Neuronal stem cell (in vitro differentiated cells): ENCODE measurements at regions not wholly inside any gene's neighbourhood (a gene's known extent, or its start where the extent isn't known, plus 50 kb on each side); places are given as distances from the start of the nearest gene placed in this dataset.

ENCODE experiments used
- DNase-seq: peaks from one replicate; pipeline ENCODE4 v3.0.0-alpha.2; 2013; ENCODE audit warnings: low spot score
- H2AFZ ChIP-seq: one replicate; pipeline ENCODE4 v1.6.1; 2013; ENCODE audit warnings: mild to moderate bottlenecking, low read length, inconsistent platforms
- H2AK5ac ChIP-seq: 2 replicates; pipeline ENCODE4 v1.6.1; 2013; ENCODE audit warnings: low read depth, mild to moderate bottlenecking, inconsistent platforms, low read length, moderate library complexity, mixed read lengths
- H2BK120ac ChIP-seq: 2 replicates; pipeline ENCODE4 v1.6.1; 2013; ENCODE audit warnings: low read depth, mild to moderate bottlenecking, inconsistent platforms, low read length, moderate library complexity, mixed read lengths
- H2BK12ac ChIP-seq: one replicate; pipeline ENCODE4 v1.6.1; 2013; ENCODE audit warnings: low read length, inconsistent platforms
- H2BK15ac ChIP-seq: 2 replicates; pipeline ENCODE4 v1.6.1; 2013; ENCODE audit warnings: mild to moderate bottlenecking, low read length, inconsistent platforms, mixed read lengths
- H2BK5ac ChIP-seq: one replicate; pipeline ENCODE4 v1.6.1; 2013; ENCODE audit warnings: inconsistent platforms, mild to moderate bottlenecking, low read length, moderate library complexity
- H3K14ac ChIP-seq: one replicate; pipeline ENCODE4 v1.6.1; 2013; ENCODE audit warnings: low read length, inconsistent platforms
- H3K18ac ChIP-seq: 2 replicates; pipeline ENCODE4 v1.6.1; 2013; ENCODE audit warnings: low read length, inconsistent platforms
- H3K23ac ChIP-seq: 2 replicates; pipeline ENCODE4 v1.6.1; 2013; ENCODE audit warnings: low read depth, mild to moderate bottlenecking, mixed read lengths, low read length, inconsistent platforms; ENCODE audit not compliant: poor library complexity
- H3K27ac ChIP-seq: replicated peaks from 3 replicates; pipeline ENCODE4 v1.5.1; 2013; ENCODE audit warnings: low read length, inconsistent platforms
- H3K27me3 ChIP-seq, 3 experiments: 2 replicates each; pipeline ENCODE4 v1.6.1; 2013; ENCODE audit warnings: low read length in 3 of 3, mild to moderate bottlenecking in 2 of 3, inconsistent platforms in 1 of 3, low read depth in 1 of 3, mixed read lengths in 1 of 3, moderate library complexity in 1 of 3; ENCODE audit not compliant: control insufficient read depth in 3 of 3, insufficient read depth in 3 of 3
- H3K36me3 ChIP-seq, 2 donors: replicated peaks in 1 of 2; 2 replicates each; pipeline ENCODE4 v1.6.1; 2013; ENCODE audit warnings: low read length in 2 of 2; ENCODE audit not compliant: control insufficient read depth in 2 of 2, insufficient read depth in 2 of 2
- H3K4ac ChIP-seq: 2 replicates; pipeline ENCODE4 v1.6.1; 2013; ENCODE audit warnings: inconsistent platforms, mild to moderate bottlenecking, low read length, moderate library complexity
- H3K4me1 ChIP-seq, 2 donors: 1 replicate in 1 of 2; 2 replicates in 1 of 2; pipeline ENCODE4 v1.6.1; 2013; ENCODE audit warnings: low read length in 2 of 2, low read depth in 1 of 2; ENCODE audit not compliant: control insufficient read depth in 2 of 2, insufficient read depth in 1 of 2
- H3K4me2 ChIP-seq: one replicate; pipeline ENCODE4 v1.6.1; 2013; ENCODE audit warnings: mild to moderate bottlenecking, low read length, inconsistent platforms; ENCODE audit not compliant: insufficient read depth, poor library complexity, severe bottlenecking
- H3K4me3 ChIP-seq, 2 donors: 2 replicates each; pipeline ENCODE4 v1.5.1; 2013; ENCODE audit warnings: low read length in 2 of 2, mild to moderate bottlenecking in 2 of 2, inconsistent platforms in 1 of 2, moderate library complexity in 1 of 2
- H3K79me1 ChIP-seq: one replicate; pipeline ENCODE4 v1.6.1; 2013; ENCODE audit warnings: low read depth, mild to moderate bottlenecking, inconsistent platforms, low read length, moderate library complexity
- H3K9ac ChIP-seq: one replicate; pipeline ENCODE4 v1.6.1; 2013; ENCODE audit warnings: mild to moderate bottlenecking, low read depth, low read length, inconsistent platforms; ENCODE audit not compliant: poor library complexity
- H3K9me3 ChIP-seq, 2 donors: replicated peaks in 1 of 2; 2 replicates each; pipeline versions ENCODE3 to v1.6.1; 2013; ENCODE audit warnings: low read length in 2 of 2, mild to moderate bottlenecking in 2 of 2, inconsistent platforms in 1 of 2, low read depth in 1 of 2, mixed read lengths in 1 of 2, moderate library complexity in 1 of 2; ENCODE audit not compliant: control insufficient read depth in 2 of 2, insufficient read depth in 1 of 2
- H4K8ac ChIP-seq: one replicate; pipeline ENCODE4 v1.6.1; 2013; ENCODE audit warnings: low read depth, mild to moderate bottlenecking, inconsistent platforms, low read length, moderate library complexity
- H4K91ac ChIP-seq: one replicate; pipeline ENCODE4 v1.6.1; 2013; ENCODE audit warnings: low read length, low read depth, mild to moderate bottlenecking, inconsistent platforms; ENCODE audit not compliant: poor library complexity
- WGBS, 2 donors: extraction: QIAGEN DNeasy Blood & Tissue Kit; methylation state at CpG; one replicate each; pipeline ENCODE4 v1.1.7; 2013; ENCODE audit warnings: missing lambda C conversion rate in 2 of 2, mixed read lengths in 1 of 2; ENCODE audit not compliant: insufficient read length in 2 of 2, insufficient replicate concordance in 1 of 2; ENCODE audit errors: extremely low coverage in 2 of 2; 5-methylcytosine and 5-hydroxymethylcytosine counted together

- no peaks in the 10 kb centered on the region for H3K4me1 ChIP-seq
- no peak overlapping the region for H3K4me2 ChIP-seq
- no peaks in the 10 kb centered on the region for H3K79me1 ChIP-seq
- H3K36me3 ChIP-seq = no peaks in the 10 kb centered on the region
- H4K91ac ChIP-seq = no peak overlapping the region
- H3K14ac ChIP-seq = no peak overlapping the region
- no peak overlapping the region for H3K4me3 ChIP-seq
- WGBS, 2 donors = no CpG with 5 or more reads among the region's 2 CpGs
- no peak overlapping the region for H2AFZ ChIP-seq
- H3K4ac ChIP-seq = no peak overlapping the region
- DNase-seq = no peak
- H4K8ac ChIP-seq = no peak overlapping the region
- no peak overlapping the region for H2BK15ac ChIP-seq
- no peaks in the 10 kb centered on the region for H3K9me3 ChIP-seq
- H3K27ac ChIP-seq = no peak overlapping the region
- H2BK120ac ChIP-seq = no peak overlapping the region
- no peaks in the 10 kb centered on the region for H3K27me3 ChIP-seq
- H2AK5ac ChIP-seq = no peak overlapping the region
- H2BK5ac ChIP-seq = no peak overlapping the region
- H3K9ac ChIP-seq = no peak overlapping the region
- H3K18ac ChIP-seq = no peak overlapping the region
- no peak overlapping the region for H2BK12ac ChIP-seq
- no peak overlapping the region for H3K23ac ChIP-seq
These were observed 263.9 kb downstream of the DIPK2A start for GRCh38 chr3:144235489-144235888.

- Histone ChIP-seq H2AFZ (no peak overlapping the region), H3K4me3 (no peak overlapping the region)
- WGBS, 2 donors = no CpG with 5 or more reads among the region's 5 CpGs
These were observed 265.7 kb downstream of the DIPK2A start for GRCh38 chr3:144237351-144237750.

DNA sequence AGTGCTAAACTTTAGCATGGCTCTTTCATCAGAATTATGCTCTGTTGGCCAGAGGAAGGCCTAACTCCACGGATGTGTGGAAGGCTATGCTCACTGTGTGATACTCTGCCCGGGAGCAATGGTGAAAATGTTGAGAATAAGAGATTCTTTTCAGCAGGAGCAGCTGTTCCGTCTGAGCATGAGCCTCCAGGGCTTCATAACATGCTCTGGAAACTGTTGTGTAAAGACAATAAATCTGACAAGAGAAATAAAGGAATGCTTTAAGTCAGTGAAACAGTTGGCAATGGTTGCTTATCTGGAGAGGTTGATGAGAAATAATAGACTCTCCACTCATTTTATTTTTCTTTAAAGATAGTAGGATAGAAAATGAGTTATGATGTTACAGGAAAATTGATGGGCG lies 269.8 kb downstream of the DIPK2A start:
- Histone ChIP-seq H3K9ac (no peak overlapping the region), H3K36me3 (no peaks in the 10 kb centered on the region), H3K4me3 (no peak overlapping the region), H3K4ac (no peak overlapping the region), H3K18ac (no peak overlapping the region), H3K79me1 (no peaks in the 10 kb centered on the region), H3K4me2 (no peak overlapping the region), H2BK12ac (no peak overlapping the region), H3K23ac (no peak overlapping the region), H3K27ac (no peak overlapping the region), H4K8ac (no peak overlapping the region), H3K27me3 (no peaks in the 10 kb centered on the region), H2AFZ (no peak overlapping the region), H2BK15ac (no peak overlapping the region), H2BK120ac (no peak overlapping the region), H2AK5ac (no peak overlapping the region), H2BK5ac (no peak overlapping the region), H4K91ac (no peak overlapping the region), H3K9me3 (no peaks in the 10 kb centered on the region), H3K14ac (no peak overlapping the region), H3K4me1 (no peaks in the 10 kb centered on the region)
- no CpG with 5 or more reads among the region's 4 CpGs for WGBS, 2 donors
- DNase-seq = no peak

More at GRCh38 chr3:144237351-144237750, 265.7 kb downstream of the DIPK2A start:
- no peak overlapping the region for H3K9ac ChIP-seq
- H2BK12ac ChIP-seq = no peak overlapping the region
- no peak overlapping the region for H2AK5ac ChIP-seq
- no peaks in the 10 kb centered on the region for H3K27me3 ChIP-seq
- no peaks in the 10 kb centered on the region for H3K9me3 ChIP-seq
- H3K36me3 ChIP-seq = no peaks in the 10 kb centered on the region
- no peak overlapping the region for H4K91ac ChIP-seq
- no peak overlapping the region for H3K27ac ChIP-seq
- no peak overlapping the region for H2BK120ac ChIP-seq
- no peak for DNase-seq
- H3K18ac ChIP-seq = no peak overlapping the region
- H3K14ac ChIP-seq = no peak overlapping the region
- no peaks in the 10 kb centered on the region for H3K79me1 ChIP-seq
- no peak overlapping the region for H2BK15ac ChIP-seq
- no peak overlapping the region for H2BK5ac ChIP-seq
- no peak overlapping the region for H3K23ac ChIP-seq
- no peak overlapping the region for H4K8ac ChIP-seq
- no peak overlapping the region for H3K4ac ChIP-seq
- H3K4me1 ChIP-seq = no peaks in the 10 kb centered on the region
- H3K4me2 ChIP-seq = no peak overlapping the region

DNA sequence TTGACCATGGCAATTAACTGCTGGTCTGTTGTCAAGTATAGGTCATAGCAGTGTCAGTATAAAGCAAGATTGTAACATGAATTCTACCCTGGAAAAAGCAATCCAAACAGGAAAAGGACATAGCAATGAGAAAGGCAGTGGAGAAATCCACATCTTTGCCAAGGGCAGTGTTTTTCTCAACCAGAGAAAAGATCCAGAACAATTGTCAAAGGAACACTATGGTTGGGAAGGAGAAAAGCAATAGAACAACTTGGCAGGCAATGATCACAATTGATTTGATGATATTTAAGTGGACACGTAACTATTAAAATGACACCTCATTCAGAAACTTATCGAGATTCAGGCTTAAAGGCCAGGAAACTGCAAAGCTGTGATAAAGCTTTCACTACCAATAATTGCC lies 271.1 kb downstream of the DIPK2A start:
- Histone ChIP-seq H3K14ac (no peak overlapping the region), H2BK120ac (no peak overlapping the region), H3K27me3 (no peaks in the 10 kb centered on the region), H4K91ac (no peak overlapping the region), H3K18ac (no peak overlapping the region), H3K4me1 (no peaks in the 10 kb centered on the region), H2BK15ac (no peak overlapping the region), H3K36me3 (no peaks in the 10 kb centered on the region), H3K9me3 (no peaks in the 10 kb centered on the region), H4K8ac (no peak overlapping the region), H3K79me1 (no peaks in the 10 kb centered on the region), H2BK12ac (no peak overlapping the region), H2BK5ac (no peak overlapping the region), H2AFZ (no peak overlapping the region), H3K27ac (no peak overlapping the region), H2AK5ac (no peak overlapping the region), H3K4me3 (no peak overlapping the region), H3K9ac (no peak overlapping the region), H3K4ac (no peak overlapping the region), H3K23ac (no peak overlapping the region), H3K4me2 (no peak overlapping the region)
- DNase-seq = no peak
- no CpG with 5 or more reads among the region's 2 CpGs for WGBS, 2 donors
